CD4-positive, alpha-beta T cell (primary cell): ENCODE measurements at regions not wholly inside any gene's neighbourhood (a gene's known extent, or its start where the extent isn't known, plus 50 kb on each side); places are given as distances from the start of the nearest gene placed in this dataset.

Source experiments
- ATAC-seq: fragments of 200-7000 bp; cut with Tn5 transposase; one replicate; pipeline ENCODE4 v1.10.0; 2022; ENCODE audit warnings: mild to moderate bottlenecking; ENCODE audit not compliant: poor library complexity
- CTCF ChIA-PET: fragments of 350-600 bp; sonication (Branson Sonifier 250); formaldehyde crosslinking; loops from one replicate; lab custom pipeline; 2021; ENCODE audit warnings: antibody characterized with exemption, inconsistent platforms; lab: Charles Lee
- POLR2A ChIA-PET: fragments of 350-600 bp; sonication (Branson Sonifier 250); formaldehyde crosslinking; loops from one replicate; lab custom pipeline; 2021; ENCODE audit warnings: antibody characterized with exemption, inconsistent platforms; lab: Charles Lee
- DNase-seq, 14 experiments: peaks; one replicate each; pipeline ENCODE4 v3.0.0-alpha.2; 2013 to 2020; ENCODE audit warnings: mixed read lengths in 2 of 14
- H3K27ac ChIP-seq, 2 donors: one replicate each; pipeline versions ENCODE4 v1.5.1 to v1.7.0; 2013; ENCODE audit warnings: low read length in 2 of 2, low read depth in 1 of 2, mild to moderate bottlenecking in 1 of 2
- H3K27me3 ChIP-seq, 2 experiments: 1 replicate in 1 of 2; 2 replicates in 1 of 2; pipeline versions ENCODE4 v1.6.1 to v1.7.0; 2013; ENCODE audit warnings: low read length in 2 of 2, control low read depth in 1 of 2, mild to moderate bottlenecking in 1 of 2, moderate library complexity in 1 of 2; ENCODE audit not compliant: insufficient read depth in 2 of 2, control insufficient read depth in 1 of 2
- H3K36me3 ChIP-seq: one replicate; pipeline ENCODE4 v1.6.1; 2013; ENCODE audit warnings: low read length, control low read depth; ENCODE audit not compliant: insufficient read depth
- H3K4me1 ChIP-seq: one replicate; pipeline ENCODE4 v1.6.1; 2013; ENCODE audit warnings: low read length, control low read depth; ENCODE audit not compliant: insufficient read depth
- H3K4me3 ChIP-seq: one replicate; pipeline ENCODE4 v1.5.1; 2013; ENCODE audit warnings: mild to moderate bottlenecking, low read length, moderate library complexity
- H3K9me3 ChIP-seq, 2 experiments: 1 replicate in 1 of 2; 2 replicates in 1 of 2; pipeline versions ENCODE4 v1.6.1 to v1.7.0; 2013; ENCODE audit warnings: low read length in 2 of 2, mild to moderate bottlenecking in 2 of 2, control low read depth in 1 of 2, moderate library complexity in 1 of 2; ENCODE audit not compliant: control insufficient read depth in 1 of 2, insufficient read depth in 1 of 2
- H3K27ac Mint-ChIP-seq: one replicate; pipeline ENCODE4 v1.8.0; 2020; ENCODE audit warnings: mixed read lengths
- H3K27me3 Mint-ChIP-seq: one replicate; pipeline ENCODE4 v1.8.0; 2021; ENCODE audit warnings: mixed read lengths
- H3K36me3 Mint-ChIP-seq: one replicate; pipeline ENCODE4 v1.8.0; 2021; ENCODE audit warnings: low read depth, mixed read lengths
- H3K4me1 Mint-ChIP-seq: one replicate; pipeline ENCODE4 v1.8.0; 2021; ENCODE audit warnings: low read depth, mixed read lengths
- H3K4me3 Mint-ChIP-seq: one replicate; pipeline ENCODE4 v1.8.0; 2020; ENCODE audit warnings: mild to moderate bottlenecking, mixed read lengths
- H3K9me3 Mint-ChIP-seq: one replicate; pipeline ENCODE4 v1.8.0; 2020; ENCODE audit warnings: mixed read lengths
- CTCF ChIP-seq: fragments of 200-600 bp; IDR thresholded peaks from one replicate; pipeline ENCODE4 v1.8.0; 2022; ENCODE audit warnings: antibody characterized with exemption, mild to moderate bottlenecking
- intact Hi-C, 2 experiments: fragments of 100-400 bp; cut with DNase I in 1 of 2; cut with micrococcal nuclease in 1 of 2; formaldehyde crosslinking; loops; one replicate each; pipeline versions ENCODE4 v1.15.1 to v1.9.0; 2023 to 2025; cut with DNase I, micrococcal nuclease

GRCh38 chr16:86726340-86726739, 148.0 kb downstream of the FOXL1 start:
- Histone ChIP-seq H3K36me3 (no peaks in the 10 kb centered on the region), H3K9me3 (peaks cover 0 to 7% of the 10 kb centered on the region in 2 experiments), H3K4me3 (no peak overlapping the region), H3K27ac (no peak overlapping the region), H3K4me1 (no peaks in the 10 kb centered on the region), H3K27me3 (peaks cover 12 to 14% of the 10 kb centered on the region in 2 experiments)
- no peak for DNase-seq
- H3K4me3 Mint-ChIP-seq, result no peak overlapping the region
- H3K9me3 Mint-ChIP-seq, result no peaks in the 10 kb centered on the region
- ATAC-seq, result no peak
- no peak for TF ChIP-seq CTCF
- no peaks in the 10 kb centered on the region for H3K4me1 Mint-ChIP-seq
- no peak overlapping the region for H3K27ac Mint-ChIP-seq
- H3K36me3 Mint-ChIP-seq, result no peaks in the 10 kb centered on the region
- CTCF ChIA-PET, result no interaction called here
- H3K27me3 Mint-ChIP-seq, result peaks cover 41% of the 10 kb centered on the region
- POLR2A ChIA-PET, result no interaction called here
- intact Hi-C loops, result no loop called here

- CTCF ChIA-PET, result no interaction called here
- peaks cover 15 to 19% of the 10 kb centered on the region in 2 experiments for H3K27me3 ChIP-seq
- Mint-ChIP-seq H3K9me3 (no peaks in the 10 kb centered on the region), H3K27me3 (peaks cover 49% of the 10 kb centered on the region), H3K36me3 (no peaks in the 10 kb centered on the region), H3K4me1 (no peaks in the 10 kb centered on the region), H3K4me3 (no peak overlapping the region), H3K27ac (no peak overlapping the region)
- no peaks in the 10 kb centered on the region for H3K36me3 ChIP-seq
- H3K27ac ChIP-seq, result no peak overlapping the region
- peaks cover 0 to 7% of the 10 kb centered on the region in 2 experiments for H3K9me3 ChIP-seq
- H3K4me1 ChIP-seq, result no peaks in the 10 kb centered on the region
- DNase-seq (no peak), ATAC-seq (no peak)
- POLR2A ChIA-PET, result no interaction called here
- TF ChIP-seq CTCF, result no peak
- intact Hi-C loops, result no loop called here
- no peak overlapping the region for H3K4me3 ChIP-seq
Measured at GRCh38 chr16:86727131-86727530, 148.8 kb downstream of the FOXL1 start.

DNA sequence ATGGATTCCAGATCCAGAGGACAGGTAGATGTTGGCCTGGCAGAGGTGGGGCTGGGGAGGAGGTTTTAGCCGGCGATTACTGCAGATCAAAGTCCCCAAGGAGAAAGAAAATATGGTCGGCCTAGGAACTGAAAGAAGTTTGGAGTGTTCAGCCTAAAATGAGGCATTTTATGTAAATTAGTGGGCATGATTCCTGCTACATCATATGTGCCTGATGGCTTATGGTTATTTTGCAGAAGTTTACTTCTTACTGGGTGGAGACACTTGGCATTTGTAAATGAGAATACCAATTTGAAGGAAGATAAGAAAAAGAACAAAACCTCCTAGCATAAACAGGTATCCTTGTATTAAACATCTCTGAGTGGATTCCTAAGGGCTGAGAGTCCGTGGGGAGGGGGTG, 149.3 kb downstream of the FOXL1 start:
- POLR2A ChIA-PET, result no interaction called here
- H3K36me3 Mint-ChIP-seq, result no peaks in the 10 kb centered on the region
- peaks cover 54% of the 10 kb centered on the region for H3K27me3 Mint-ChIP-seq

More for the DNA sequence above, 149.3 kb downstream of the FOXL1 start:
- Histone ChIP-seq H3K9me3 (peaks cover 0 to 7% of the 10 kb centered on the region in 2 experiments), H3K4me3 (no peak overlapping the region), H3K27ac (no peak overlapping the region), H3K36me3 (no peaks in the 10 kb centered on the region), H3K27me3 (peaks cover 15 to 24% of the 10 kb centered on the region in 2 experiments), H3K4me1 (no peaks in the 10 kb centered on the region)
- no peak for ATAC-seq
- TF ChIP-seq CTCF, result no peak
- intact Hi-C loops, result no loop called here
- CTCF ChIA-PET, result no interaction called here
- H3K4me3 Mint-ChIP-seq, result no peak overlapping the region
- H3K27ac Mint-ChIP-seq, result no peak overlapping the region
- no peaks in the 10 kb centered on the region for H3K9me3 Mint-ChIP-seq
- DNase-seq, result no peak
- H3K4me1 Mint-ChIP-seq, result no peaks in the 10 kb centered on the region
